HCT116 (cell line): ENCODE measurements at regions not wholly inside any gene's neighbourhood (a gene's known extent, or its start where the extent isn't known, plus 50 kb on each side); places are given as distances from the start of the nearest gene placed in this dataset.

Experiments
- CEBPB ChIP-seq: IDR thresholded peaks from 2 replicates; pipeline ENCODE4 v1.6.1; 2012; ENCODE audit warnings: low read depth
- EGR1 ChIP-seq: IDR thresholded peaks from 2 replicates; pipeline ENCODE4 v1.6.1; 2012; ENCODE audit warnings: low read depth
- EZH2 ChIP-seq: fragments of 200-600 bp; sonication (generic); IDR thresholded peaks from 2 replicates; pipeline ENCODE4 v1.6.1; 2017; ENCODE audit warnings: antibody characterized with exemption, mixed run types
- EZH2phosphoT487 ChIP-seq: fragments of 200-600 bp; IDR thresholded peaks from 2 replicates; pipeline ENCODE4 v1.6.1; 2018; ENCODE audit warnings: antibody characterized with exemption, borderline replicate concordance
- POLR2A ChIP-seq: IDR thresholded peaks from 2 replicates; pipeline ENCODE4 v1.7.0; 2011; ENCODE audit warnings: borderline replicate concordance; ENCODE audit not compliant: insufficient read depth, insufficient read length; ENCODE audit errors: extremely low read depth
- POLR2AphosphoS5 ChIP-seq: IDR thresholded peaks from 2 replicates; pipeline ENCODE4 v1.6.1; 2011; ENCODE audit warnings: mild to moderate bottlenecking, low read depth, low read length, moderate library complexity
- RAD21 ChIP-seq: IDR thresholded peaks from 2 replicates; pipeline ENCODE4 v1.6.1; 2012; ENCODE audit warnings: low read depth, mild to moderate bottlenecking
- SRF ChIP-seq: IDR thresholded peaks from 2 replicates; pipeline ENCODE4 v1.6.1; 2012; ENCODE audit warnings: low read depth
- ZNF274 ChIP-seq: fragments of 200-500 bp; sonication (Bioruptor generic); IDR thresholded peaks from 2 replicates; pipeline ENCODE4 v1.6.1; 2014; ENCODE audit warnings: mild to moderate bottlenecking, low read depth, low read length, inconsistent platforms
- TF ChIP-seq, protein P1 (sequence below), 3 experiments: fragments of 200-600 bp in 1 of 3; sonication (generic) in 1 of 3; IDR thresholded peaks in 2 of 3; conservative IDR thresholded peaks in 1 of 3; 2 replicates each; pipeline ENCODE4 v1.5.1; 2012 to 2017; ENCODE audit warnings: low read depth in 2 of 3, low read length in 2 of 3, antibody characterized with exemption in 1 of 3, borderline replicate concordance in 1 of 3, control low read depth in 1 of 3, mild to moderate bottlenecking in 1 of 3, mixed read lengths in 1 of 3, mixed run types in 1 of 3, moderate library complexity in 1 of 3; ENCODE audit not compliant: insufficient read depth in 1 of 3
- TF ChIP-seq, protein P2 (sequence below): IDR thresholded peaks from 2 replicates; pipeline ENCODE4 v1.6.1; 2012; ENCODE audit warnings: low read depth
- TF ChIP-seq, protein P3 (sequence below): IDR thresholded peaks from 2 replicates; pipeline ENCODE4 v1.6.1; 2011; ENCODE audit warnings: mild to moderate bottlenecking, low read length, moderate library complexity; ENCODE audit not compliant: insufficient replicate concordance; ENCODE audit errors: extremely low read depth
- TF ChIP-seq, protein P4 (sequence below): IDR thresholded peaks from 2 replicates; pipeline ENCODE4 v1.6.1; 2012
- TF ChIP-seq, protein P5 (sequence below): IDR thresholded peaks from 2 replicates; pipeline ENCODE4 v1.6.1; 2012

DNA sequence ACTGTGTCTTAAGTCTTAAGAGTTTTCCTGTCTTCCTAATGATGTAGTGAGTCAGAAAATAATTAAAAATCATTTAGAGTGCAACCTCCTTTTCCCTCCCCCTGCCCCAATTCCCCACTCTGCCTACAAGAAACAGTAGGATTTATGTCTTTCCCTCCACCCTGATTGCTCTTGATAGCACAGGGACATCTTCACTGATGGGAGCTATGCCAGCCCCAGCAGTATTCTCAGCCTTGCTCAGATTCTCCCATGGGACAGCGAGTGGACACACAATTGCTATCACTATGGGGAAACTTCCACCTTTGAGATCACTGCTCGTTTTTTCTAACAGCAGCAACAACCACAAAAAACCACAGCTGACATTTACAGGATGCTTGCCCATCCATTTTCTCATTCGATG, 216.6 kb upstream of the PLXNA2 start:
- TF ChIP-seq, protein P1, sequence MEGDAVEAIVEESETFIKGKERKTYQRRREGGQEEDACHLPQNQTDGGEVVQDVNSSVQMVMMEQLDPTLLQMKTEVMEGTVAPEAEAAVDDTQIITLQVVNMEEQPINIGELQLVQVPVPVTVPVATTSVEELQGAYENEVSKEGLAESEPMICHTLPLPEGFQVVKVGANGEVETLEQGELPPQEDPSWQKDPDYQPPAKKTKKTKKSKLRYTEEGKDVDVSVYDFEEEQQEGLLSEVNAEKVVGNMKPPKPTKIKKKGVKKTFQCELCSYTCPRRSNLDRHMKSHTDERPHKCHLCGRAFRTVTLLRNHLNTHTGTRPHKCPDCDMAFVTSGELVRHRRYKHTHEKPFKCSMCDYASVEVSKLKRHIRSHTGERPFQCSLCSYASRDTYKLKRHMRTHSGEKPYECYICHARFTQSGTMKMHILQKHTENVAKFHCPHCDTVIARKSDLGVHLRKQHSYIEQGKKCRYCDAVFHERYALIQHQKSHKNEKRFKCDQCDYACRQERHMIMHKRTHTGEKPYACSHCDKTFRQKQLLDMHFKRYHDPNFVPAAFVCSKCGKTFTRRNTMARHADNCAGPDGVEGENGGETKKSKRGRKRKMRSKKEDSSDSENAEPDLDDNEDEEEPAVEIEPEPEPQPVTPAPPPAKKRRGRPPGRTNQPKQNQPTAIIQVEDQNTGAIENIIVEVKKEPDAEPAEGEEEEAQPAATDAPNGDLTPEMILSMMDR (IDR thresholded peaks at IDR 0.05 in 2 of 3, conservative IDR thresholded peaks at IDR 0.05 in 1 of 3; ENCODE audit: borderline replicate concordance in 1 of 3, insufficient read depth in 1 of 3, low read depth in 2 of 3, low read length in 2 of 3), result no peak
- TF ChIP-seq EZH2phosphoT487, result no peak
- TF ChIP-seq, protein P2, sequence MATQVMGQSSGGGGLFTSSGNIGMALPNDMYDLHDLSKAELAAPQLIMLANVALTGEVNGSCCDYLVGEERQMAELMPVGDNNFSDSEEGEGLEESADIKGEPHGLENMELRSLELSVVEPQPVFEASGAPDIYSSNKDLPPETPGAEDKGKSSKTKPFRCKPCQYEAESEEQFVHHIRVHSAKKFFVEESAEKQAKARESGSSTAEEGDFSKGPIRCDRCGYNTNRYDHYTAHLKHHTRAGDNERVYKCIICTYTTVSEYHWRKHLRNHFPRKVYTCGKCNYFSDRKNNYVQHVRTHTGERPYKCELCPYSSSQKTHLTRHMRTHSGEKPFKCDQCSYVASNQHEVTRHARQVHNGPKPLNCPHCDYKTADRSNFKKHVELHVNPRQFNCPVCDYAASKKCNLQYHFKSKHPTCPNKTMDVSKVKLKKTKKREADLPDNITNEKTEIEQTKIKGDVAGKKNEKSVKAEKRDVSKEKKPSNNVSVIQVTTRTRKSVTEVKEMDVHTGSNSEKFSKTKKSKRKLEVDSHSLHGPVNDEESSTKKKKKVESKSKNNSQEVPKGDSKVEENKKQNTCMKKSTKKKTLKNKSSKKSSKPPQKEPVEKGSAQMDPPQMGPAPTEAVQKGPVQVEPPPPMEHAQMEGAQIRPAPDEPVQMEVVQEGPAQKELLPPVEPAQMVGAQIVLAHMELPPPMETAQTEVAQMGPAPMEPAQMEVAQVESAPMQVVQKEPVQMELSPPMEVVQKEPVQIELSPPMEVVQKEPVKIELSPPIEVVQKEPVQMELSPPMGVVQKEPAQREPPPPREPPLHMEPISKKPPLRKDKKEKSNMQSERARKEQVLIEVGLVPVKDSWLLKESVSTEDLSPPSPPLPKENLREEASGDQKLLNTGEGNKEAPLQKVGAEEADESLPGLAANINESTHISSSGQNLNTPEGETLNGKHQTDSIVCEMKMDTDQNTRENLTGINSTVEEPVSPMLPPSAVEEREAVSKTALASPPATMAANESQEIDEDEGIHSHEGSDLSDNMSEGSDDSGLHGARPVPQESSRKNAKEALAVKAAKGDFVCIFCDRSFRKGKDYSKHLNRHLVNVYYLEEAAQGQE, result no peak
- TF ChIP-seq RAD21, result no peak
- TF ChIP-seq EZH2, result no peak
- TF ChIP-seq, protein P3, sequence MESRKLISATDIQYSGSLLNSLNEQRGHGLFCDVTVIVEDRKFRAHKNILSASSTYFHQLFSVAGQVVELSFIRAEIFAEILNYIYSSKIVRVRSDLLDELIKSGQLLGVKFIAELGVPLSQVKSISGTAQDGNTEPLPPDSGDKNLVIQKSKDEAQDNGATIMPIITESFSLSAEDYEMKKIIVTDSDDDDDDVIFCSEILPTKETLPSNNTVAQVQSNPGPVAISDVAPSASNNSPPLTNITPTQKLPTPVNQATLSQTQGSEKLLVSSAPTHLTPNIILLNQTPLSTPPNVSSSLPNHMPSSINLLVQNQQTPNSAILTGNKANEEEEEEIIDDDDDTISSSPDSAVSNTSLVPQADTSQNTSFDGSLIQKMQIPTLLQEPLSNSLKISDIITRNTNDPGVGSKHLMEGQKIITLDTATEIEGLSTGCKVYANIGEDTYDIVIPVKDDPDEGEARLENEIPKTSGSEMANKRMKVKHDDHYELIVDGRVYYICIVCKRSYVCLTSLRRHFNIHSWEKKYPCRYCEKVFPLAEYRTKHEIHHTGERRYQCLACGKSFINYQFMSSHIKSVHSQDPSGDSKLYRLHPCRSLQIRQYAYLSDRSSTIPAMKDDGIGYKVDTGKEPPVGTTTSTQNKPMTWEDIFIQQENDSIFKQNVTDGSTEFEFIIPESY, result no peak
- no peak for TF ChIP-seq ZNF274
- TF ChIP-seq POLR2A, result no peak
- no peak for TF ChIP-seq POLR2AphosphoS5
- TF ChIP-seq CEBPB, result no peak
- no peak for TF ChIP-seq SRF
- TF ChIP-seq, protein P4, sequence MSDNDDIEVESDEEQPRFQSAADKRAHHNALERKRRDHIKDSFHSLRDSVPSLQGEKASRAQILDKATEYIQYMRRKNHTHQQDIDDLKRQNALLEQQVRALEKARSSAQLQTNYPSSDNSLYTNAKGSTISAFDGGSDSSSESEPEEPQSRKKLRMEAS, result no peak
- TF ChIP-seq, protein P5, sequence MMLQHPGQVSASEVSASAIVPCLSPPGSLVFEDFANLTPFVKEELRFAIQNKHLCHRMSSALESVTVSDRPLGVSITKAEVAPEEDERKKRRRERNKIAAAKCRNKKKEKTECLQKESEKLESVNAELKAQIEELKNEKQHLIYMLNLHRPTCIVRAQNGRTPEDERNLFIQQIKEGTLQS, result no peak
- no peak for TF ChIP-seq EGR1
